MM.1S (cell line): ENCODE measurements at regions not wholly inside any gene's neighbourhood (a gene's known extent, or its start where the extent isn't known, plus 50 kb on each side); places are given as distances from the start of the nearest gene placed in this dataset.

ENCODE experiments used
- DNase-seq: peaks from one replicate; pipeline ENCODE4 v3.0.0-alpha.2; 2015
- H2AFZ ChIP-seq: fragments of 300-600 bp; sonication (generic); 2 replicates; pipeline ENCODE4 v1.6.0; 2016; ENCODE audit warnings: antibody characterized with exemption, low read length
- H3F3A ChIP-seq: fragments of 300-600 bp; sonication (generic); 2 replicates; pipeline ENCODE4 v1.6.1; 2016; ENCODE audit warnings: mild to moderate bottlenecking, antibody characterized with exemption, low read length, moderate library complexity, mixed read lengths; ENCODE audit not compliant: insufficient read depth
- H3K27ac ChIP-seq: fragments of 300-600 bp; sonication (generic); 2 replicates; pipeline ENCODE4 v1.5.1; 2016; ENCODE audit warnings: mild to moderate bottlenecking, low read length
- H3K27me3 ChIP-seq: fragments of 300-600 bp; sonication (generic); replicated peaks from 2 replicates; pipeline ENCODE4 v1.6.0; 2016; ENCODE audit warnings: low read length; ENCODE audit not compliant: insufficient read depth
- H3K36me3 ChIP-seq: fragments of 300-600 bp; sonication (generic); replicated peaks from 2 replicates; pipeline ENCODE4 v1.6.1; 2016; ENCODE audit warnings: mild to moderate bottlenecking, low read length, mixed read lengths; ENCODE audit not compliant: insufficient read depth
- H3K4me1 ChIP-seq: fragments of 300-600 bp; sonication (generic); 2 replicates; pipeline ENCODE4 v1.6.1; 2016; ENCODE audit warnings: low read length, mixed read lengths
- H3K4me2 ChIP-seq: fragments of 300-600 bp; sonication (generic); 2 replicates; pipeline ENCODE4 v1.6.0; 2016; ENCODE audit warnings: low read depth, low read length
- H3K4me3 ChIP-seq: fragments of 300-600 bp; sonication (generic); 2 replicates; pipeline ENCODE4 v1.5.1; 2016; ENCODE audit warnings: low read length, mixed read lengths
- H3K79me2 ChIP-seq: fragments of 300-600 bp; sonication (generic); 2 replicates; pipeline ENCODE4 v1.6.1; 2016; ENCODE audit warnings: mixed run types, low read length, mixed read lengths
- H3K9ac ChIP-seq: fragments of 300-600 bp; sonication (generic); 2 replicates; pipeline ENCODE4 v1.6.1; 2016; ENCODE audit warnings: low read length, mixed read lengths
- H3K9me2 ChIP-seq: fragments of 300-600 bp; sonication (generic); replicated peaks from 2 replicates; pipeline ENCODE4 v1.6.1; 2016; ENCODE audit warnings: mild to moderate bottlenecking, low read length, mixed read lengths; ENCODE audit not compliant: insufficient read depth
- H3K9me3 ChIP-seq: fragments of 300-600 bp; sonication (generic); replicated peaks from 2 replicates; pipeline ENCODE4 v1.6.1; 2016; ENCODE audit warnings: mild to moderate bottlenecking, low read length, mixed read lengths; ENCODE audit not compliant: insufficient read depth
- H4K20me1 ChIP-seq: fragments of 300-600 bp; sonication (generic); 2 replicates; pipeline ENCODE4 v1.6.1; 2016; ENCODE audit warnings: mild to moderate bottlenecking, low read length, moderate library complexity, mixed read lengths; ENCODE audit not compliant: insufficient read depth
- EZH2 ChIP-seq: fragments of 300-600 bp; sonication (generic); optimal IDR thresholded peaks from 2 replicates; pipeline ENCODE3; 2017; ENCODE audit warnings: low read depth, mild to moderate bottlenecking, antibody characterized with exemption, low read length, mixed read lengths
- EZH2phosphoT487 ChIP-seq: fragments of 300-600 bp; sonication (generic); IDR thresholded peaks from 2 replicates; pipeline ENCODE4 v1.6.1; 2018; ENCODE audit warnings: antibody characterized with exemption, low read length
- TF ChIP-seq, protein P1 (sequence below): fragments of 300-600 bp; sonication (generic); IDR thresholded peaks from 2 replicates; pipeline ENCODE4 v1.5.1; 2016; ENCODE audit warnings: antibody characterized with exemption, low read length, mixed read lengths

DNA sequence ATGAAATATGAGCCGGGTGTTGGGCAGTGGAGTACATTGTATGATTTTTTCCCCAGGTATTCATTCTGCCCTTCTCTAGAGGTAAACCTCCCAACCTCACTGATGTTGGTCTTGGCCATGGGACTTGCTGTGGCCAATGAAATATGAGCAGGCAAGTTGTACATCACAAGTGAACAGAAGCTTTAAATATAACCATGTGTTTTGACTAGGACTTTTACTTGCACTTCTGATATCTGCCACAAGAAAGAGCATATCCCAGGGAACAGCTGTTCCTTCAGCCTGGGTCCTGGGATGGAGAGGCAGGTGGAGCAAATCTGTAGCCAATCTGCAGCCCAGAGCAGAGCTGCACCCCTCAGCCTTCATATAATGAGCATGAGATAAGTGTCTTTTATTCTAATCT is 109.8 kb upstream of the PALS2 start:
- Histone ChIP-seq H3K36me3 (no peaks in the 10 kb centered on the region), H3K4me1 (no peaks in the 10 kb centered on the region), H3K79me2 (no peaks in the 10 kb centered on the region), H3K27me3 (no peaks in the 10 kb centered on the region), H4K20me1 (no peaks in the 10 kb centered on the region), H3K27ac (no peak overlapping the region), H3K4me3 (no peak overlapping the region), H3K9ac (no peak overlapping the region), H2AFZ (no peak overlapping the region), H3K9me3 (no peaks in the 10 kb centered on the region), H3F3A (no peaks in the 10 kb centered on the region), H3K9me2 (no peaks in the 10 kb centered on the region), H3K4me2 (no peak overlapping the region)
- TF ChIP-seq, protein P1, sequence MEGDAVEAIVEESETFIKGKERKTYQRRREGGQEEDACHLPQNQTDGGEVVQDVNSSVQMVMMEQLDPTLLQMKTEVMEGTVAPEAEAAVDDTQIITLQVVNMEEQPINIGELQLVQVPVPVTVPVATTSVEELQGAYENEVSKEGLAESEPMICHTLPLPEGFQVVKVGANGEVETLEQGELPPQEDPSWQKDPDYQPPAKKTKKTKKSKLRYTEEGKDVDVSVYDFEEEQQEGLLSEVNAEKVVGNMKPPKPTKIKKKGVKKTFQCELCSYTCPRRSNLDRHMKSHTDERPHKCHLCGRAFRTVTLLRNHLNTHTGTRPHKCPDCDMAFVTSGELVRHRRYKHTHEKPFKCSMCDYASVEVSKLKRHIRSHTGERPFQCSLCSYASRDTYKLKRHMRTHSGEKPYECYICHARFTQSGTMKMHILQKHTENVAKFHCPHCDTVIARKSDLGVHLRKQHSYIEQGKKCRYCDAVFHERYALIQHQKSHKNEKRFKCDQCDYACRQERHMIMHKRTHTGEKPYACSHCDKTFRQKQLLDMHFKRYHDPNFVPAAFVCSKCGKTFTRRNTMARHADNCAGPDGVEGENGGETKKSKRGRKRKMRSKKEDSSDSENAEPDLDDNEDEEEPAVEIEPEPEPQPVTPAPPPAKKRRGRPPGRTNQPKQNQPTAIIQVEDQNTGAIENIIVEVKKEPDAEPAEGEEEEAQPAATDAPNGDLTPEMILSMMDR: no peak
- TF ChIP-seq EZH2phosphoT487: no peak
- no peak for TF ChIP-seq EZH2
- DNase-seq: no peak

GRCh38 chr7:24464861-24465260 is 108.4 kb upstream of the PALS2 start:
- H3K9me3 ChIP-seq: no peaks in the 10 kb centered on the region
- DNase-seq: no peak
- no peaks in the 10 kb centered on the region for H3K79me2 ChIP-seq
- no peaks in the 10 kb centered on the region for H3K9me2 ChIP-seq
- H3F3A ChIP-seq: no peaks in the 10 kb centered on the region
- H3K36me3 ChIP-seq: no peaks in the 10 kb centered on the region
- no peak overlapping the region for H3K27ac ChIP-seq
- no peak overlapping the region for H3K4me2 ChIP-seq
- H3K4me3 ChIP-seq: no peak overlapping the region
- no peak overlapping the region for H2AFZ ChIP-seq
- H3K9ac ChIP-seq: no peak overlapping the region
- H3K4me1 ChIP-seq: no peaks in the 10 kb centered on the region
- no peaks in the 10 kb centered on the region for H3K27me3 ChIP-seq
- no peak for TF ChIP-seq EZH2phosphoT487
- TF ChIP-seq, protein P1: no peak
- no peak for TF ChIP-seq EZH2
- no peaks in the 10 kb centered on the region for H4K20me1 ChIP-seq

DNA sequence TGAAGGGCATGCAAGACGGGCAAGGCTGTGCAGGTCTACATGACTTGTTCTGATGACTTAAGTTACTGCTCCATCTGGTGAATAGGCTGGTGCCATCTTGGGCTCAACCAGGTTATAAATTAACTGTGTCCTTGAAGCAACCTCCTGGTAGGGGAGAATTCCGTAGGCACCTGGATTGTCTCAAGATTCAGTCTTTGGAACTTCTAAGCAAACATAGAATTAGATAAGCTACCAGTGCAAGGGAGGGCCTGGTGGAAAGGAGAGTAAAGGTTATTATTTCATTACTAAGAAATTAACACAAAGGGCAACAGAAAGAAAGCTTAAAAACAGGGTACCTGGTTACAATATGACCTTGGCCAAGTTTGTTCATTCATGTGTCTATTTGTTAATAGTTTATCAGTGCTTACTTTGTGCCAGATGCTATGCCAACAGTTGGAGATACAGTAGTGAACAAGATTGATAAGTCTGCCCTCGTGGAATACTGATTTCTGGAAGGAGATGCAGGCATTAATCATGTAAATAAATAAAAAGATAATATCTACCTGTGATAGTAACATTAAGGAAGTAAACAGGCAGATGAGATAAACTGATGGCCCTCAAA is 107.0 kb upstream of the PALS2 start:
- no peak overlapping the region for H3K27ac ChIP-seq
- no peak overlapping the region for H2AFZ ChIP-seq
- no peak overlapping the region for H3K9ac ChIP-seq
- no peaks in the 10 kb centered on the region for H3K9me2 ChIP-seq
- H3K4me2 ChIP-seq: no peak overlapping the region
- H3F3A ChIP-seq: no peaks in the 10 kb centered on the region
- no peaks in the 10 kb centered on the region for H4K20me1 ChIP-seq
- no peaks in the 10 kb centered on the region for H3K27me3 ChIP-seq
- TF ChIP-seq EZH2 (no peak), EZH2phosphoT487 (no peak)
- TF ChIP-seq, protein P1: no peak
- H3K9me3 ChIP-seq: no peaks in the 10 kb centered on the region
- no peaks in the 10 kb centered on the region for H3K36me3 ChIP-seq
- DNase-seq: no peak
- H3K79me2 ChIP-seq: no peaks in the 10 kb centered on the region
- H3K4me3 ChIP-seq: no peak overlapping the region
- no peaks in the 10 kb centered on the region for H3K4me1 ChIP-seq
